B cell (primary cell): ENCODE measurements at regions not wholly inside any gene's neighbourhood (a gene's known extent, or its start where the extent isn't known, plus 50 kb on each side); places are given as distances from the start of the nearest gene placed in this dataset.

Source experiments
- ATAC-seq: fragments of 200-7000 bp; cut with Tn5 transposase; one replicate; pipeline ENCODE4 v1.10.0; 2021; ENCODE audit warnings: low read depth, mild to moderate bottlenecking, moderate number of reproducible peaks, moderate library complexity
- CTCF ChIA-PET: fragments of 350-600 bp; sonication (Branson Sonifier 250); formaldehyde crosslinking; loops from one replicate; lab custom pipeline; 2021; ENCODE audit warnings: antibody characterized with exemption, inconsistent platforms; lab: Charles Lee
- POLR2A ChIA-PET: fragments of 350-600 bp; sonication (Branson Sonifier 250); formaldehyde crosslinking; loops from one replicate; lab custom pipeline; 2021; ENCODE audit warnings: antibody characterized with exemption; lab: Charles Lee
- DNase-seq: peaks from one replicate; pipeline ENCODE4 v3.0.0; 2013
- H2AFZ ChIP-seq: 2 replicates; pipeline ENCODE4 v1.6.1; 2012; ENCODE audit warnings: mild to moderate bottlenecking, low read depth, low read length; ENCODE audit not compliant: insufficient read depth, poor library complexity, severe bottlenecking
- H3K27ac ChIP-seq, 2 donors: 1 replicate in 1 of 2; 2 replicates in 1 of 2; pipeline ENCODE4 v1.5.1; 2012 to 2013; ENCODE audit warnings: low read length in 2 of 2, mild to moderate bottlenecking in 2 of 2, moderate library complexity in 1 of 2
- H3K27me3 ChIP-seq, 4 experiments: fragments of 200-600 bp in 1 of 4; sonication (generic) in 1 of 4; replicated peaks in 1 of 4; 1 replicate in 2 of 4; 2 replicates in 2 of 4; pipeline versions ENCODE4 v1.6.1 to v1.7.0; 2013 to 2016; ENCODE audit warnings: low read length in 3 of 4, mild to moderate bottlenecking in 2 of 4, mixed read lengths in 1 of 4, moderate library complexity in 1 of 4; ENCODE audit not compliant: insufficient read depth in 4 of 4, control insufficient read depth in 3 of 4; ENCODE audit errors: control extremely low read depth in 1 of 4
- H3K36me3 ChIP-seq, 2 experiments: replicated peaks in 1 of 2; 1 replicate in 1 of 2; 2 replicates in 1 of 2; pipeline versions ENCODE4 v1.6.1 to v1.7.1; 2013; ENCODE audit warnings: low read length in 1 of 2; ENCODE audit not compliant: insufficient read depth in 2 of 2, control insufficient read depth in 1 of 2; ENCODE audit errors: control extremely low read depth in 1 of 2, extremely low read depth in 1 of 2
- H3K4me1 ChIP-seq, 2 donors: fragments of 200-600 bp in 1 of 2; sonication (generic) in 1 of 2; 1 replicate in 1 of 2; 2 replicates in 1 of 2; pipeline versions ENCODE4 v1.5.1 to v1.6.1; 2013 to 2017; ENCODE audit warnings: low read length in 2 of 2; ENCODE audit not compliant: control insufficient read depth in 2 of 2, insufficient read depth in 2 of 2
- H3K4me2 ChIP-seq: replicated peaks from 2 replicates; pipeline ENCODE3; 2012; ENCODE audit warnings: mild to moderate bottlenecking, low read depth, low read length; ENCODE audit not compliant: poor library complexity, severe bottlenecking
- H3K4me3 ChIP-seq, 5 experiments: fragments of 200-600 bp in 1 of 5; sonication (generic) in 1 of 5; 1 replicate in 3 of 5; 2 replicates in 2 of 5; pipeline versions ENCODE4 v1.5.1 to v1.7.0; 2011 to 2016; ENCODE audit warnings: low read length in 4 of 5, mild to moderate bottlenecking in 4 of 5, low read depth in 2 of 5, control low read depth in 1 of 5, moderate library complexity in 1 of 5; ENCODE audit not compliant: insufficient read depth in 1 of 5; ENCODE audit errors: control extremely low read depth in 1 of 5, extremely low read depth in 1 of 5
- H3K79me2 ChIP-seq: fragments of 200-600 bp; sonication (generic); one replicate; pipeline ENCODE4 v1.6.0; 2016; ENCODE audit warnings: low read length; ENCODE audit not compliant: control insufficient read depth, insufficient read depth
- H3K9ac ChIP-seq: fragments of 200-600 bp; sonication (generic); 2 replicates; pipeline ENCODE4 v1.6.1; 2017; ENCODE audit warnings: mild to moderate bottlenecking, low read length, moderate library complexity
- H3K9me3 ChIP-seq, 3 donors: one replicate each; pipeline versions ENCODE4 v1.6.1 to v1.7.1; 2013; ENCODE audit warnings: low read length in 2 of 3; ENCODE audit not compliant: control insufficient read depth in 2 of 3, insufficient read depth in 1 of 3; ENCODE audit errors: control extremely low read depth in 1 of 3
- H4K20me1 ChIP-seq: 2 replicates; pipeline ENCODE4 v1.6.0; 2012; ENCODE audit warnings: mild to moderate bottlenecking, low read length; ENCODE audit not compliant: insufficient read depth, control insufficient read depth, poor library complexity, severe bottlenecking
- H3K27ac Mint-ChIP-seq: one replicate; pipeline ENCODE4 v1.8.0; 2021; ENCODE audit warnings: mixed read lengths
- H3K27me3 Mint-ChIP-seq: one replicate; pipeline ENCODE4 v1.8.0; 2021; ENCODE audit warnings: mixed read lengths
- H3K4me1 Mint-ChIP-seq: one replicate; pipeline ENCODE4 v1.8.0; 2021; ENCODE audit warnings: mixed read lengths
- H3K4me3 Mint-ChIP-seq: one replicate; pipeline ENCODE4 v1.8.0; 2021; ENCODE audit warnings: mixed read lengths
- H3K9me3 Mint-ChIP-seq: one replicate; pipeline ENCODE4 v1.8.0; 2022; ENCODE audit warnings: mixed read lengths; ENCODE audit not compliant: insufficient read depth
- EZH2 ChIP-seq: IDR thresholded peaks from 2 replicates; pipeline ENCODE4 v1.6.1; 2012; ENCODE audit warnings: borderline replicate concordance, low read depth, mild to moderate bottlenecking, moderate library complexity, low read length; ENCODE audit not compliant: insufficient read depth, poor library complexity, severe bottlenecking
- WGBS: methylation state at CpG from one replicate; pipeline ENCODE4 v1.1.5; 2013; ENCODE audit warnings: missing lambda C conversion rate; ENCODE audit not compliant: insufficient coverage; 5-methylcytosine and 5-hydroxymethylcytosine counted together
- intact Hi-C: fragments of 100-400 bp; cut with micrococcal nuclease; formaldehyde crosslinking; loops from one replicate; pipeline ENCODE4 v1.10.0; 2022
- TF ChIP-seq, protein P1 (sequence below): fragments of 200-600 bp; IDR thresholded peaks from one replicate; pipeline ENCODE4 v1.8.0; 2022; ENCODE audit warnings: antibody characterized with exemption, mild to moderate bottlenecking

- WGBS = 100% methylated on average over 3 of the region's 7 CpGs
Observed at GRCh38 chr4:174438711-174439110, 83.6 kb downstream of the HPGD start.

GRCh38 chr4:174437749-174438148 lies 84.5 kb downstream of the HPGD start:
- H3K4me3 Mint-ChIP-seq = no peak overlapping the region
- Histone ChIP-seq H3K4me3 (no peak overlapping the region), H4K20me1 (no peaks in the 10 kb centered on the region), H3K4me2 (no peak overlapping the region), H2AFZ (no peak overlapping the region), H3K9ac (no peak overlapping the region), H3K27ac (no peak overlapping the region), H3K79me2 (no peaks in the 10 kb centered on the region), H3K36me3 (no peaks in the 10 kb centered on the region), H3K9me3 (peaks cover 0 to 4% (median 1%) of the 10 kb centered on the region in 3 donors), H3K27me3 (no peaks in the 10 kb centered on the region), H3K4me1 (no peaks in the 10 kb centered on the region)
- DNase-seq (no peak), ATAC-seq (no peak)
- CTCF ChIA-PET = no interaction called here
- no peak overlapping the region for H3K27ac Mint-ChIP-seq
- H3K4me1 Mint-ChIP-seq = no peaks in the 10 kb centered on the region
- POLR2A ChIA-PET = no interaction called here
- intact Hi-C loops = no loop called here
- no peaks in the 10 kb centered on the region for H3K27me3 Mint-ChIP-seq
- TF ChIP-seq, protein P1, sequence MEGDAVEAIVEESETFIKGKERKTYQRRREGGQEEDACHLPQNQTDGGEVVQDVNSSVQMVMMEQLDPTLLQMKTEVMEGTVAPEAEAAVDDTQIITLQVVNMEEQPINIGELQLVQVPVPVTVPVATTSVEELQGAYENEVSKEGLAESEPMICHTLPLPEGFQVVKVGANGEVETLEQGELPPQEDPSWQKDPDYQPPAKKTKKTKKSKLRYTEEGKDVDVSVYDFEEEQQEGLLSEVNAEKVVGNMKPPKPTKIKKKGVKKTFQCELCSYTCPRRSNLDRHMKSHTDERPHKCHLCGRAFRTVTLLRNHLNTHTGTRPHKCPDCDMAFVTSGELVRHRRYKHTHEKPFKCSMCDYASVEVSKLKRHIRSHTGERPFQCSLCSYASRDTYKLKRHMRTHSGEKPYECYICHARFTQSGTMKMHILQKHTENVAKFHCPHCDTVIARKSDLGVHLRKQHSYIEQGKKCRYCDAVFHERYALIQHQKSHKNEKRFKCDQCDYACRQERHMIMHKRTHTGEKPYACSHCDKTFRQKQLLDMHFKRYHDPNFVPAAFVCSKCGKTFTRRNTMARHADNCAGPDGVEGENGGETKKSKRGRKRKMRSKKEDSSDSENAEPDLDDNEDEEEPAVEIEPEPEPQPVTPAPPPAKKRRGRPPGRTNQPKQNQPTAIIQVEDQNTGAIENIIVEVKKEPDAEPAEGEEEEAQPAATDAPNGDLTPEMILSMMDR = no peak
- TF ChIP-seq EZH2 = no peak
- peaks cover 4% of the 10 kb centered on the region for H3K9me3 Mint-ChIP-seq
- WGBS = 100% methylated on average over 1 of the region's 1 CpG

More at GRCh38 chr4:174438711-174439110, 83.6 kb downstream of the HPGD start:
- H3K4me1 Mint-ChIP-seq = no peaks in the 10 kb centered on the region
- no peak for TF ChIP-seq EZH2
- TF ChIP-seq, protein P1 = no peak
- no peak for ATAC-seq
- Histone ChIP-seq H3K4me3 (no peak overlapping the region), H3K4me1 (no peaks in the 10 kb centered on the region), H4K20me1 (no peaks in the 10 kb centered on the region), H3K27ac (no peak overlapping the region), H3K27me3 (no peaks in the 10 kb centered on the region), H3K9me3 (peaks cover 0 to 4% (median 1%) of the 10 kb centered on the region in 3 donors), H3K4me2 (no peak overlapping the region), H2AFZ (no peak overlapping the region), H3K36me3 (no peaks in the 10 kb centered on the region), H3K9ac (no peak overlapping the region), H3K79me2 (no peaks in the 10 kb centered on the region)
- intact Hi-C loops = no loop called here
- ChIA-PET CTCF (no interaction called here), POLR2A (no interaction called here)
- no peak overlapping the region for H3K4me3 Mint-ChIP-seq
- peaks cover 4% of the 10 kb centered on the region for H3K9me3 Mint-ChIP-seq
- H3K27ac Mint-ChIP-seq = no peak overlapping the region
- DNase-seq = no peak
- H3K27me3 Mint-ChIP-seq = no peaks in the 10 kb centered on the region
